Kidney epithelial cell (primary cell): ENCODE measurements at regions not wholly inside any gene's neighbourhood (a gene's known extent, or its start where the extent isn't known, plus 50 kb on each side); places are given as distances from the start of the nearest gene placed in this dataset.

ENCODE experiments used
- DNase-seq: peaks from one replicate; pipeline ENCODE4 v3.0.0-alpha.2; 2010; ENCODE audit warnings: low read depth
- H3K27me3 ChIP-seq: 2 replicates; pipeline ENCODE4 v1.6.0; 2011; ENCODE audit warnings: low read length; ENCODE audit not compliant: control insufficient read depth, insufficient read depth
- H3K36me3 ChIP-seq: 2 replicates; pipeline ENCODE4 v1.5.1; 2011; ENCODE audit warnings: low read length; ENCODE audit not compliant: control insufficient read depth, insufficient read depth
- H3K4me3 ChIP-seq: 2 replicates; pipeline ENCODE4 v1.5.1; 2011; ENCODE audit warnings: low read depth, mild to moderate bottlenecking, control low read depth, low read length
- TF ChIP-seq, protein P1 (sequence below): IDR thresholded peaks from 2 replicates; pipeline ENCODE4 v1.5.1; 2011; ENCODE audit warnings: mild to moderate bottlenecking, moderate library complexity, low read length, control low read depth, inconsistent platforms; ENCODE audit not compliant: insufficient read depth, poor library complexity, severe bottlenecking

DNA sequence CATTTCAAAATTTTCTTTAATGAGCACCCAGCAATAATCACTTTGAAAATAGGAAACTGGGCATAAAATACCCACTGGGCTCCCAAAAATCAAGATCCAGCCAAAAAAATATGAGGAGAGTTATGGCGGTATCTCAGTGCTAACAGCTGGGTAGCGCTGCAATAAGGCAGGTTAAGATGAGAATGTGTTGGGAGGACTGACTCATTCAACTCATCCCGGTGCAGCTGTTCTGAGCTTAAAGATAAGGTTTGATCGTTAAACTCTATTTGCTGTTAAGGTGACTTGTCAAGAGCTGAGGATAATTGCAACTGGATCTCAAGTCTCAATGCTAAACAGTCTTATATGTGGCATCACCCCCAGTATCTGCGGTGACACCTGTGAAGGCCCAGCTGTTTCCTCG, 507.7 kb downstream of the EPM2A start:
- no peaks in the 10 kb centered on the region for H3K36me3 ChIP-seq
- DNase-seq = no peak
- H3K4me3 ChIP-seq = no peak overlapping the region
- TF ChIP-seq, protein P1, sequence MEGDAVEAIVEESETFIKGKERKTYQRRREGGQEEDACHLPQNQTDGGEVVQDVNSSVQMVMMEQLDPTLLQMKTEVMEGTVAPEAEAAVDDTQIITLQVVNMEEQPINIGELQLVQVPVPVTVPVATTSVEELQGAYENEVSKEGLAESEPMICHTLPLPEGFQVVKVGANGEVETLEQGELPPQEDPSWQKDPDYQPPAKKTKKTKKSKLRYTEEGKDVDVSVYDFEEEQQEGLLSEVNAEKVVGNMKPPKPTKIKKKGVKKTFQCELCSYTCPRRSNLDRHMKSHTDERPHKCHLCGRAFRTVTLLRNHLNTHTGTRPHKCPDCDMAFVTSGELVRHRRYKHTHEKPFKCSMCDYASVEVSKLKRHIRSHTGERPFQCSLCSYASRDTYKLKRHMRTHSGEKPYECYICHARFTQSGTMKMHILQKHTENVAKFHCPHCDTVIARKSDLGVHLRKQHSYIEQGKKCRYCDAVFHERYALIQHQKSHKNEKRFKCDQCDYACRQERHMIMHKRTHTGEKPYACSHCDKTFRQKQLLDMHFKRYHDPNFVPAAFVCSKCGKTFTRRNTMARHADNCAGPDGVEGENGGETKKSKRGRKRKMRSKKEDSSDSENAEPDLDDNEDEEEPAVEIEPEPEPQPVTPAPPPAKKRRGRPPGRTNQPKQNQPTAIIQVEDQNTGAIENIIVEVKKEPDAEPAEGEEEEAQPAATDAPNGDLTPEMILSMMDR = no peak
- H3K27me3 ChIP-seq = no peaks in the 10 kb centered on the region

DNA sequence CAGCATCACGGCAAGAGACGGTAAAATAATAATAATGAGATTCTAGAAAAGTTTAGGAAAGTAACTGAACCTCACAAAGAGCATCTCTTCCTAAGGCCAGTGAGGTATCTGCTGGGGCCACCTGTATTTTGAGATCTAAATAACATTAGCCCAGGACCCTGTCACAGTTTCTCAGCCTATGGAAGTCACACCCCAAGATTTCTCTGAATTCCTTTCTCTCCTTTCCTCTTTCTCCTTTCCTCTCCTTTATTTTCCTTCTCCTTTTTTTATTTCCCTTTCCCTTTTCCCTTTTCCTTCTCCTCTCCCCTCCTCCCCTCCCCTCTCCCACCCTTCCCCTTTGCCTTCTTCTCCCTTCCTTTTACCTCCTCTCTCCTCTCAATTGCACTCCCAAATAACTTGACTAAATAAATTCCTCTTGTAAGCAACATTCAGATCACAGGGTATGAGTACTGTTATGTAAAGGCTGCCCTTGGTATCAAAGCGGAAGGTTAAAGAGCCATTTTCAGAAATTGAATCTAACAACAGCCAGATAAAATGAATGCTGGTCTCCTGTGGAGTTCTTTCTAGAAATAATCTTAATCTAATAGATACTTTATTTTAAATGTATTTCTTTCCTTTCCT, 506.2 kb downstream of the EPM2A start:
- TF ChIP-seq, protein P1 = no peak
- DNase-seq = no peak
- no peaks in the 10 kb centered on the region for H3K36me3 ChIP-seq

DNA sequence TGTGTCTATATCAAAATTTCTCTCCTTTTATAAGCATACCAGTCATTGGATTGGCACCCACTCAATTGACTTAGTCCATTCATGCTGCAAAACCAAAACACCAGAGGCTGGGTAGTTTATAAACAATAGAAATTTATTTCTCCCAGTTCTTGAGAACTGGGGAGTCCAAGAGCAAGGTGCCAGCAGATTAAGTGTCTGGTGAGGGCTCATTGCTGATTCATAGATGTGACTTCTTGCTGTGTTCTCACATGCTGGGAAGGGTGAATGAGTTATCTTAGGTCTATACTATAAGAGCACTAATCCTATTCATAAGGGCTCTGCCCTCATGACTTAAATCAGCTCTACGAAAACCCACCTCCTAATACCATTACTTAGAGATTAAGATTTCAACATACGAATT, 501.4 kb downstream of the EPM2A start:
- no peaks in the 10 kb centered on the region for H3K36me3 ChIP-seq
- H3K4me3 ChIP-seq = no peak overlapping the region
- H3K27me3 ChIP-seq = no peaks in the 10 kb centered on the region
- DNase-seq = no peak
- TF ChIP-seq, protein P1 = no peak

More for the DNA sequence above, 506.2 kb downstream of the EPM2A start:
- Histone ChIP-seq H3K4me3 (no peak overlapping the region), H3K27me3 (no peaks in the 10 kb centered on the region)

DNA sequence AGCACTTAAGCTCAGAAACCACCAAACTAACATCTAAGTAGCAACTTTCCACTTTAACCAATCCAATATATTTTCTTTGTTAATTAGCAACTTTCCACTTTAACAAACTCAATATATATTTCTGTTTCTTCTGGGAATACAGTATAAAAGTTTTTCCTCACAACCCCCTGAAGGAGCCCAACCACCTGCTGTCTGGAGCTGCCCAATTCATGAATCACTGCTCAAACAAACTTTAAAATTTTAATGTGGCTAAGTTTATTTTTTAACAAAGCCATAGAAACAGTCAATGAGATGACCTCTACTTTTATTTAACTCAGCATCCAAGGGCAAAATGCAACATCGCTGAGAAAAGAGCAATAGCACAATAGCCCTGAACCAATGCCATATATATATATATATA, 500.1 kb downstream of the EPM2A start:
- no peak for DNase-seq
- TF ChIP-seq, protein P1 = no peak
- no peak overlapping the region for H3K4me3 ChIP-seq
- H3K27me3 ChIP-seq = no peaks in the 10 kb centered on the region
- H3K36me3 ChIP-seq = no peaks in the 10 kb centered on the region

DNA sequence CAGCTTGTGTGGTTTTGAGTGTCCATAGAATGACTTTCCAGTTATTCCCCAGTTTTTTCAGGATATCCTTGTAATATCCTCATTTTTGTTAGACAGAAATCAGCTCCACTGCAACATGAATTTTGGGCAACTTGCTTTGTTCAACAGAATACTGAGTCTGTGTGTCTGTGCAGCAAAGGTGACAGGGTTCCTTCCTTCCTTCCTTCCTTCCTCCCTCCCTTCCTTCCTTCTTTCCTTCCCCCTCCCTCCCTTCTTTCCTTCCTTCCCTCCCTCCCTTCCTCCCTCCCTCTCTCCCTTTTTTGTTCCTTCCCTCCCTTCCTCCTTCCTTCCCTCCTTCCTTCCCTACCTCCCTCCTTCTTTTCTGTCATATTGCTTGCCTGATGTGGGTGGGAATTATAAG, 496.5 kb downstream of the EPM2A start:
- TF ChIP-seq, protein P1 = no peak
- Histone ChIP-seq H3K36me3 (no peaks in the 10 kb centered on the region), H3K27me3 (no peaks in the 10 kb centered on the region), H3K4me3 (no peak overlapping the region)
- DNase-seq = no peak

DNA sequence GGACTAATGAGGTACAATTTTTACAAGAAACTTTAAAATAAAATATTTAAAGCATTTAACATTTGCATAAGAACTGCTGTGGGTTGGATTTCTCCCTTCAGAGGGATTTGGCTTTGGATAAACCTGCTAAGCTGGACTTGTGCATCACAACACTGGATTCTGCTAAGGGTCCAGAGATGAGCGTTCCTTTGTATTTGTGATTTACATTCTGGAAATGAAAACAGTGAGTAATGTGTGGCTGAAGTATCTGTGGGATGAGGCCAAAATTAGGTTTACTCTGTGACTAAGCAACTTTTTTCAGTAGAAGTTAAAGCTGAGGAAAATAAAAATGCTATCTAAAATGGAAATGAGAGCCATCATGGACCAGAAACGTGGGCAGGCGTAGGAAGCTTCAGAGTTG, 494.3 kb downstream of the EPM2A start:
- DNase-seq = no peak
- Histone ChIP-seq H3K36me3 (no peaks in the 10 kb centered on the region), H3K27me3 (no peaks in the 10 kb centered on the region), H3K4me3 (no peak overlapping the region)
- TF ChIP-seq, protein P1 = no peak
